Right lobe of liver (tissue), 4 donors: ENCODE measurements at regions not wholly inside any gene's neighbourhood (a gene's known extent, or its start where the extent isn't known, plus 50 kb on each side); places are given as distances from the start of the nearest gene placed in this dataset.

Source experiments
- CTCF ChIP-seq, 4 donors: fragments of 200-600 bp in 3 of 4; fragments of 450-650 bp in 1 of 4; IDR thresholded peaks; one replicate each; pipeline versions ENCODE4 v1.5.1 to v1.8.0; 2016 to 2022; ENCODE audit warnings: antibody characterized with exemption in 4 of 4, mild to moderate bottlenecking in 2 of 4
- POLR2A ChIP-seq: fragments of 450-650 bp; IDR thresholded peaks from one replicate; pipeline ENCODE4 v1.6.1; 2017; ENCODE audit warnings: antibody characterized with exemption, mild to moderate bottlenecking
- donor health status: DM: no; HTN: no; CAD: no.
- donor health status: DM: no; HTN: no; CAD: no.
- donor health status: DM: no; HTN: yes; CAD: no.

- TF ChIP-seq CTCF (IDR thresholded peaks at IDR 0.05) = no peak
- no peak for TF ChIP-seq POLR2A
Observed at GRCh38 chr1:37157634-37158033, 123.3 kb upstream of the GRIK3 start.
